GM03348 (cell line): ENCODE measurements at regions not wholly inside any gene's neighbourhood (a gene's known extent, or its start where the extent isn't known, plus 50 kb on each side); places are given as distances from the start of the nearest gene placed in this dataset.

Experiments used
- DNase-seq: peaks from one replicate; pipeline ENCODE4 v3.0.0; 2012; ENCODE audit warnings: low spot score

GRCh38 chr3:40817017-40817416, 292.3 kb downstream of the ZNF621 start:
- no peak for DNase-seq

GRCh38 chr3:40821315-40821714, 296.6 kb downstream of the ZNF621 start:
- DNase-seq = no peak

GRCh38 chr3:40827226-40827625, 302.5 kb downstream of the ZNF621 start:
- DNase-seq = no peak

GRCh38 chr3:40827942-40828688, 303.4 kb downstream of the ZNF621 start:
- no peak for DNase-seq

- no peak for DNase-seq
These were observed 304.1 kb downstream of the ZNF621 start for GRCh38 chr3:40828741-40829415.

GRCh38 chr3:40829876-40830275, 305.1 kb downstream of the ZNF621 start:
- DNase-seq = no peak

- no peak for DNase-seq
These were observed 312.5 kb downstream of the ZNF621 start for GRCh38 chr3:40837300-40837699.

- DNase-seq = no peak
These were observed 316.4 kb downstream of the ZNF621 start for GRCh38 chr3:40841131-40841530.

- DNase-seq = no peak
These were observed 316.9 kb downstream of the ZNF621 start for GRCh38 chr3:40841570-40842109.

GRCh38 chr3:40842714-40843113, 318.0 kb downstream of the ZNF621 start:
- DNase-seq = no peak

GRCh38 chr3:40843208-40843624, 318.5 kb downstream of the ZNF621 start:
- no peak for DNase-seq

GRCh38 chr3:40843851-40844548, 319.2 kb downstream of the ZNF621 start:
- DNase-seq = no peak

- DNase-seq = no peak
These were observed 320.1 kb downstream of the ZNF621 start for GRCh38 chr3:40844896-40845295.

- no peak for DNase-seq
These were observed 320.7 kb downstream of the ZNF621 start for GRCh38 chr3:40845447-40845846.

- DNase-seq = no peak
These were observed 321.2 kb downstream of the ZNF621 start for GRCh38 chr3:40845916-40846315.

- no peak for DNase-seq
These were observed 321.7 kb downstream of the ZNF621 start for GRCh38 chr3:40846451-40846850.

GRCh38 chr3:40847551-40847992, 322.8 kb downstream of the ZNF621 start:
- no peak for DNase-seq

GRCh38 chr3:40848421-40848820, 323.7 kb downstream of the ZNF621 start:
- no peak for DNase-seq

- DNase-seq = no peak
These were observed 326.1 kb downstream of the ZNF621 start for GRCh38 chr3:40850861-40851260.

GRCh38 chr3:40851836-40852235, 327.1 kb downstream of the ZNF621 start:
- DNase-seq = no peak

- no peak for DNase-seq
These were observed 328.0 kb downstream of the ZNF621 start for GRCh38 chr3:40852712-40853111.

GRCh38 chr3:40853474-40853873, 328.7 kb downstream of the ZNF621 start:
- DNase-seq = no peak

- DNase-seq = no peak
These were observed 331.1 kb downstream of the ZNF621 start for GRCh38 chr3:40855871-40856270.
